Activated gamma-delta T cell (primary cell): ENCODE measurements at regions not wholly inside any gene's neighbourhood (a gene's known extent, or its start where the extent isn't known, plus 50 kb on each side); places are given as distances from the start of the nearest gene placed in this dataset.
A peak's percentile ranks its signal among the peaks of the same experiment; 100 is the strongest.

Experiments
- DNase-seq: peaks from one replicate; lab custom pipeline; 2025; lab: John Stamatoyannopoulos, UW

GRCh38 chr12:126684703-126685102 is 1582.3 kb upstream of the TMEM132C start:
- no peak for DNase-seq

- no peak for DNase-seq
Observed at GRCh38 chr12:126685636-126686035, 1581.3 kb upstream of the TMEM132C start.

- DNase-seq, result no peak
Observed at GRCh38 chr12:126688556-126688955, 1578.4 kb upstream of the TMEM132C start.

GRCh38 chr12:126700096-126700495 is 1566.9 kb upstream of the TMEM132C start:
- no peak for DNase-seq

- no peak for DNase-seq
Observed at GRCh38 chr12:126704609-126705008, 1562.4 kb upstream of the TMEM132C start.

- DNase-seq, result no peak
Observed at GRCh38 chr12:126706300-126706699, 1560.7 kb upstream of the TMEM132C start.

GRCh38 chr12:126708492-126708896 is 1558.5 kb upstream of the TMEM132C start:
- no peak for DNase-seq

- no peak for DNase-seq
Observed at GRCh38 chr12:126718365-126718764, 1548.6 kb upstream of the TMEM132C start.

- no peak for DNase-seq
Observed at GRCh38 chr12:126719912-126720705, 1546.9 kb upstream of the TMEM132C start.

- DNase-seq, result no peak
Observed at GRCh38 chr12:126726481-126727217, 1540.3 kb upstream of the TMEM132C start.

- DNase-seq, result no peak
Observed at GRCh38 chr12:126727218-126728075, 1539.5 kb upstream of the TMEM132C start.

GRCh38 chr12:126734296-126734695 is 1532.7 kb upstream of the TMEM132C start:
- no peak for DNase-seq

- no peak for DNase-seq
Observed at GRCh38 chr12:126734710-126735109, 1532.3 kb upstream of the TMEM132C start.

GRCh38 chr12:126741536-126742240 is 1525.3 kb upstream of the TMEM132C start:
- no peak for DNase-seq

- no peak for DNase-seq
Observed at GRCh38 chr12:126742241-126742641, 1524.7 kb upstream of the TMEM132C start.

- peak; percentile 15 for DNase-seq
Observed at GRCh38 chr12:126747530-126748149, 1519.3 kb upstream of the TMEM132C start.

GRCh38 chr12:126752021-126752420 is 1514.9 kb upstream of the TMEM132C start:
- no peak for DNase-seq

GRCh38 chr12:126757326-126757725 is 1509.6 kb upstream of the TMEM132C start:
- no peak for DNase-seq

GRCh38 chr12:126760092-126760491 is 1506.9 kb upstream of the TMEM132C start:
- DNase-seq, result no peak

GRCh38 chr12:126761420-126761819 is 1505.5 kb upstream of the TMEM132C start:
- no peak for DNase-seq

GRCh38 chr12:126762150-126762549 is 1504.8 kb upstream of the TMEM132C start:
- DNase-seq, result no peak
